HL-60 (cell line): ENCODE measurements at regions not wholly inside any gene's neighbourhood (a gene's known extent, or its start where the extent isn't known, plus 50 kb on each side); places are given as distances from the start of the nearest gene placed in this dataset.

Source experiments
- DNase-seq, 2 experiments: peaks; one replicate each; pipeline ENCODE4 v3.0.0-alpha.2; 2010 to 2020; ENCODE audit warnings: low read depth in 1 of 2, low spot score in 1 of 2
- H3K27ac ChIP-seq: fragments of 250-450 bp; sonication (Bioruptor Pico); replicated peaks from 2 replicates; pipeline ENCODE4 v1.5.1; 2020; ENCODE audit warnings: mild to moderate bottlenecking, moderate library complexity
- H3K27me3 ChIP-seq: fragments of 250-450 bp; sonication (Bioruptor Pico); 2 replicates; pipeline ENCODE4 v1.5.1; 2021; ENCODE audit warnings: mild to moderate bottlenecking, moderate library complexity; ENCODE audit not compliant: insufficient read depth, poor library complexity, severe bottlenecking
- H3K4me3 ChIP-seq: replicated peaks from 2 replicates; pipeline ENCODE4 v1.5.1; 2011; ENCODE audit warnings: mild to moderate bottlenecking, control low read depth, low read length; ENCODE audit not compliant: insufficient read depth
- CTCF ChIP-seq: IDR thresholded peaks from one replicate; pipeline ENCODE4 v1.5.1; 2011; ENCODE audit warnings: low read length, control low read depth, inconsistent platforms; ENCODE audit not compliant: insufficient read depth
- GABPA ChIP-seq: IDR thresholded peaks from 2 replicates; pipeline ENCODE4 v1.6.1; 2012; ENCODE audit warnings: low read depth
- POLR2AphosphoS5 ChIP-seq: IDR thresholded peaks from 2 replicates; pipeline ENCODE4 v1.6.1; 2012; ENCODE audit warnings: low read depth
- REST ChIP-seq: IDR thresholded peaks from 2 replicates; pipeline ENCODE4 v1.6.1; 2012; ENCODE audit warnings: low read depth; ENCODE audit not compliant: insufficient replicate concordance
- SPI1 ChIP-seq: IDR thresholded peaks from 2 replicates; pipeline ENCODE4 v1.6.1; 2012; ENCODE audit warnings: low read depth, mild to moderate bottlenecking, borderline replicate concordance

GRCh38 chr6:6736791-6737654 lies 148.5 kb downstream of the LY86 start:
- TF ChIP-seq CTCF = no peak
- no peak for TF ChIP-seq REST
- TF ChIP-seq SPI1 = no peak
- no peak for TF ChIP-seq GABPA
- TF ChIP-seq POLR2AphosphoS5 = no peak
- DNase-seq = no peak
- Histone ChIP-seq H3K27me3 (no peaks in the 10 kb centered on the region), H3K27ac (no peak overlapping the region), H3K4me3 (no peak overlapping the region)

GRCh38 chr6:6737671-6738070 lies 149.2 kb downstream of the LY86 start:
- TF ChIP-seq CTCF (no peak), REST (no peak), POLR2AphosphoS5 (no peak), GABPA (no peak), SPI1 (no peak)
- no peak overlapping the region for H3K4me3 ChIP-seq
- H3K27me3 ChIP-seq = no peaks in the 10 kb centered on the region
- no peak overlapping the region for H3K27ac ChIP-seq
- DNase-seq = no peak

- no peak overlapping the region for H3K4me3 ChIP-seq
- TF ChIP-seq CTCF = no peak
- TF ChIP-seq GABPA = no peak
- no peak for TF ChIP-seq POLR2AphosphoS5
- TF ChIP-seq SPI1 = no peak
- no peak for TF ChIP-seq REST
- no peaks in the 10 kb centered on the region for H3K27me3 ChIP-seq
- no peak overlapping the region for H3K27ac ChIP-seq
- no peak for DNase-seq
Observed at GRCh38 chr6:6738108-6738507, 149.6 kb downstream of the LY86 start.
